CD14-positive monocyte (primary cell): ENCODE measurements at regions not wholly inside any gene's neighbourhood (a gene's known extent, or its start where the extent isn't known, plus 50 kb on each side); places are given as distances from the start of the nearest gene placed in this dataset.
"Not testable (repeated sequence)": the region's sequence is repeated elsewhere in the genome, so short reads cannot be mapped to it uniquely, and the experiment has no call there.

ENCODE experiments used
- DNase-seq, 3 donors: peaks; one replicate each; pipeline ENCODE4 v3.0.0-alpha.2; 2011 to 2022
- H2AFZ ChIP-seq: 2 replicates; pipeline ENCODE4 v1.6.0; 2012; ENCODE audit warnings: mild to moderate bottlenecking, low read depth, low read length, inconsistent platforms; ENCODE audit not compliant: insufficient read depth, poor library complexity, severe bottlenecking
- H3K27ac ChIP-seq, 2 donors: 1 replicate in 1 of 2; 2 replicates in 1 of 2; pipeline ENCODE4 v1.5.1; 2012 to 2013; ENCODE audit warnings: low read length in 2 of 2, control low read depth in 1 of 2, inconsistent platforms in 1 of 2, low read depth in 1 of 2, mild to moderate bottlenecking in 1 of 2
- H3K27me3 ChIP-seq, 2 donors: one replicate each; pipeline versions ENCODE4 v1.6.0 to v1.6.1; 2011 to 2013; ENCODE audit warnings: low read length in 2 of 2; ENCODE audit not compliant: control insufficient read depth in 2 of 2, insufficient read depth in 2 of 2
- H3K36me3 ChIP-seq, 2 donors: replicated peaks in 1 of 2; 1 replicate in 1 of 2; 2 replicates in 1 of 2; pipeline versions ENCODE4 v1.5.1 to v1.6.1; 2012 to 2013; ENCODE audit warnings: low read length in 2 of 2, control low read depth in 1 of 2, inconsistent platforms in 1 of 2, mild to moderate bottlenecking in 1 of 2; ENCODE audit not compliant: insufficient read depth in 2 of 2, control insufficient read depth in 1 of 2
- H3K4me1 ChIP-seq, 2 donors: 1 replicate in 1 of 2; 2 replicates in 1 of 2; pipeline versions ENCODE4 v1.5.1 to v1.6.1; 2012 to 2013; ENCODE audit warnings: low read length in 2 of 2, control low read depth in 1 of 2, inconsistent platforms in 1 of 2, mild to moderate bottlenecking in 1 of 2, moderate library complexity in 1 of 2; ENCODE audit not compliant: insufficient read depth in 2 of 2, control insufficient read depth in 1 of 2
- H3K4me2 ChIP-seq: replicated peaks from 2 replicates; pipeline ENCODE3; 2012; ENCODE audit warnings: low read length, moderate library complexity, mild to moderate bottlenecking; ENCODE audit not compliant: poor library complexity, severe bottlenecking; ENCODE audit errors: extremely low read depth
- H3K4me3 ChIP-seq, 3 experiments: fragments of 200-600 bp in 1 of 3; sonication (generic) in 1 of 3; replicated peaks in 1 of 3; 1 replicate in 2 of 3; 2 replicates in 1 of 3; pipeline ENCODE4 v1.5.1; 2011 to 2013; ENCODE audit warnings: low read length in 3 of 3, mild to moderate bottlenecking in 3 of 3, control low read depth in 2 of 3, low read depth in 2 of 3, inconsistent platforms in 1 of 3, moderate library complexity in 1 of 3
- H3K79me2 ChIP-seq: 2 replicates; pipeline ENCODE4 v1.6.0; 2012; ENCODE audit warnings: mild to moderate bottlenecking, control low read depth, inconsistent platforms, low read length, moderate library complexity; ENCODE audit not compliant: insufficient read depth
- H3K9ac ChIP-seq: 2 replicates; pipeline ENCODE4 v1.6.0; 2017; ENCODE audit warnings: low read length, mild to moderate bottlenecking; ENCODE audit not compliant: insufficient read depth, poor library complexity, severe bottlenecking
- H3K9me3 ChIP-seq, 2 donors: replicated peaks in 1 of 2; 1 replicate in 1 of 2; 2 replicates in 1 of 2; pipeline versions ENCODE4 v1.5.1 to v1.6.1; 2012 to 2013; ENCODE audit warnings: low read length in 2 of 2, control low read depth in 1 of 2; ENCODE audit not compliant: control insufficient read depth in 1 of 2, insufficient read depth in 1 of 2
- H4K20me1 ChIP-seq: 2 replicates; pipeline ENCODE4 v1.6.0; 2012; ENCODE audit warnings: mild to moderate bottlenecking, low read length, control low read depth, moderate library complexity; ENCODE audit not compliant: insufficient read depth
- H3K27ac Mint-ChIP-seq, 7 donors: one replicate each; pipeline ENCODE4 v1.8.0; 2020; ENCODE audit warnings: mild to moderate bottlenecking in 7 of 7, mixed read lengths in 7 of 7, moderate library complexity in 6 of 7, inconsistent platforms in 2 of 7
- H3K27me3 Mint-ChIP-seq, 3 donors: one replicate each; pipeline ENCODE4 v1.8.0; 2021 to 2022; ENCODE audit warnings: low read depth in 3 of 3, mild to moderate bottlenecking in 3 of 3, mixed read lengths in 3 of 3, moderate library complexity in 3 of 3, inconsistent platforms in 1 of 3
- H3K36me3 Mint-ChIP-seq, 2 donors: one replicate each; pipeline ENCODE4 v1.8.0; 2020; ENCODE audit warnings: mixed read lengths in 2 of 2, inconsistent platforms in 1 of 2, mild to moderate bottlenecking in 1 of 2
- H3K4me1 Mint-ChIP-seq: one replicate; pipeline ENCODE4 v1.8.0; 2020; ENCODE audit warnings: mild to moderate bottlenecking, mixed read lengths
- H3K4me3 Mint-ChIP-seq, 2 donors: one replicate each; pipeline ENCODE4 v1.8.0; 2020; ENCODE audit warnings: mild to moderate bottlenecking in 2 of 2, mixed read lengths in 2 of 2, moderate library complexity in 1 of 2
- H3K9me3 Mint-ChIP-seq, 7 donors: one replicate each; pipeline ENCODE4 v1.8.0; 2020 to 2022; ENCODE audit warnings: mixed read lengths in 7 of 7, mild to moderate bottlenecking in 6 of 7, moderate library complexity in 6 of 7, inconsistent platforms in 2 of 7
- WGBS: methylation state at CpG from one replicate; pipeline ENCODE4 v1.1.5; 2013; ENCODE audit warnings: missing lambda C conversion rate; ENCODE audit not compliant: insufficient coverage; 5-methylcytosine and 5-hydroxymethylcytosine counted together
- intact Hi-C, 2 donors: fragments of 100-400 bp; cut with micrococcal nuclease; formaldehyde crosslinking; loops; one replicate each; pipeline versions ENCODE4 v1.15.0 to v1.15.1; 2023
- TF ChIP-seq, protein P1 (sequence below): fragments of 200-600 bp; IDR thresholded peaks from one replicate; pipeline ENCODE4 v1.8.0; 2022; ENCODE audit warnings: antibody characterized with exemption, mild to moderate bottlenecking

- Mint-ChIP-seq H3K9me3 (no peaks in the 10 kb centered on the region), H3K4me1 (peaks cover 5% of the 10 kb centered on the region), H3K27ac (no peak overlapping the region), H3K4me3 (no peak overlapping the region), H3K27me3 (peaks cover 0 to 2% (median 0%) of the 10 kb centered on the region in 3 donors), H3K36me3 (no peaks in the 10 kb centered on the region)
- H3K4me1 ChIP-seq = no peaks in the 10 kb centered on the region
- H3K36me3 ChIP-seq = no peaks in the 10 kb centered on the region
- WGBS = no CpG with 5 or more reads among the region's 3 CpGs
- no peak overlapping the region for H3K4me2 ChIP-seq
- no peak overlapping the region for H2AFZ ChIP-seq
- DNase-seq = no peak
- no peaks in the 10 kb centered on the region for H3K9me3 ChIP-seq
- H3K4me3 ChIP-seq = no peak overlapping the region
- no peak overlapping the region for H3K27ac ChIP-seq
- intact Hi-C loops = no loop called here
- TF ChIP-seq, protein P1, sequence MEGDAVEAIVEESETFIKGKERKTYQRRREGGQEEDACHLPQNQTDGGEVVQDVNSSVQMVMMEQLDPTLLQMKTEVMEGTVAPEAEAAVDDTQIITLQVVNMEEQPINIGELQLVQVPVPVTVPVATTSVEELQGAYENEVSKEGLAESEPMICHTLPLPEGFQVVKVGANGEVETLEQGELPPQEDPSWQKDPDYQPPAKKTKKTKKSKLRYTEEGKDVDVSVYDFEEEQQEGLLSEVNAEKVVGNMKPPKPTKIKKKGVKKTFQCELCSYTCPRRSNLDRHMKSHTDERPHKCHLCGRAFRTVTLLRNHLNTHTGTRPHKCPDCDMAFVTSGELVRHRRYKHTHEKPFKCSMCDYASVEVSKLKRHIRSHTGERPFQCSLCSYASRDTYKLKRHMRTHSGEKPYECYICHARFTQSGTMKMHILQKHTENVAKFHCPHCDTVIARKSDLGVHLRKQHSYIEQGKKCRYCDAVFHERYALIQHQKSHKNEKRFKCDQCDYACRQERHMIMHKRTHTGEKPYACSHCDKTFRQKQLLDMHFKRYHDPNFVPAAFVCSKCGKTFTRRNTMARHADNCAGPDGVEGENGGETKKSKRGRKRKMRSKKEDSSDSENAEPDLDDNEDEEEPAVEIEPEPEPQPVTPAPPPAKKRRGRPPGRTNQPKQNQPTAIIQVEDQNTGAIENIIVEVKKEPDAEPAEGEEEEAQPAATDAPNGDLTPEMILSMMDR = no peak
- no peaks in the 10 kb centered on the region for H3K79me2 ChIP-seq
- H3K9ac ChIP-seq = no peak overlapping the region
- no peaks in the 10 kb centered on the region for H3K27me3 ChIP-seq
- H4K20me1 ChIP-seq = no peaks in the 10 kb centered on the region
Measured at GRCh38 chr1:197987294-197987693, 70.1 kb downstream of the LHX9 start.

- DNase-seq, H3K9ac ChIP-seq, H3K4me3 ChIP-seq, H2AFZ ChIP-seq, H3K79me2 ChIP-seq, H4K20me1 ChIP-seq, H3K27me3 ChIP-seq, H3K36me3 Mint-ChIP-seq, H3K9me3 Mint-ChIP-seq, H3K27ac ChIP-seq, H3K27me3 Mint-ChIP-seq, H3K9me3 ChIP-seq, H3K4me1 ChIP-seq, H3K4me3 Mint-ChIP-seq, H3K27ac Mint-ChIP-seq, H3K4me1 Mint-ChIP-seq, H3K4me2 ChIP-seq, H3K36me3 ChIP-seq, intact Hi-C loops: not testable (repeated sequence)
- no CpG with 5 or more reads among the region's 7 CpGs for WGBS
Measured at GRCh38 chr1:197988581-197988980, 71.4 kb downstream of the LHX9 start.
